Heart right ventricle (tissue), 16 donors: ENCODE measurements at regions not wholly inside any gene's neighbourhood (a gene's known extent, or its start where the extent isn't known, plus 50 kb on each side); places are given as distances from the start of the nearest gene placed in this dataset.

Source experiments
- ATAC-seq, 8 donors: fragments of 200-7000 bp; cut with Tn5 transposase; one replicate each; pipeline ENCODE4 v1.9.1; 2020; ENCODE audit warnings: mild to moderate bottlenecking in 8 of 8, moderate library complexity in 8 of 8, moderate number of reproducible peaks in 1 of 8
- DNase-seq, 2 donors: peaks; one replicate each; pipeline ENCODE4 v3.0.0-alpha.2; 2020
- H3K27ac ChIP-seq, 10 donors: fragments of 200-600 bp; sonication (generic) in 2 of 10; one replicate each; pipeline versions ENCODE4 v1.5.0 to v1.8.0; 2020 to 2022; ENCODE audit warnings: mild to moderate bottlenecking in 3 of 10
- H3K27me3 ChIP-seq, 7 donors: fragments of 200-600 bp; one replicate each; pipeline ENCODE4 v1.8.0; 2021 to 2022; ENCODE audit warnings: mild to moderate bottlenecking in 2 of 7
- H3K36me3 ChIP-seq, 9 donors: fragments of 200-600 bp; sonication (generic) in 1 of 9; one replicate each; pipeline versions ENCODE4 v1.5.0 to v1.8.0; 2020 to 2022; ENCODE audit warnings: mild to moderate bottlenecking in 2 of 9
- H3K4me1 ChIP-seq, 9 donors: fragments of 200-600 bp; sonication (generic) in 1 of 9; one replicate each; pipeline versions ENCODE4 v1.5.0 to v1.8.0; 2020 to 2022; ENCODE audit warnings: mild to moderate bottlenecking in 4 of 9
- H3K4me3 ChIP-seq, 10 donors: fragments of 200-600 bp; sonication (generic) in 2 of 10; one replicate each; pipeline versions ENCODE4 v1.5.0 to v1.8.0; 2020 to 2022; ENCODE audit warnings: mild to moderate bottlenecking in 7 of 10, moderate library complexity in 2 of 10
- H3K9me3 ChIP-seq, 11 donors: fragments of 200-600 bp in 10 of 11; sonication (generic) in 2 of 11; one replicate each; pipeline versions ENCODE4 v1.5.0 to v1.8.0; 2013 to 2022; ENCODE audit warnings: mild to moderate bottlenecking in 2 of 11, control low read depth in 1 of 11, moderate library complexity in 1 of 11
- WGBS, 2 donors: extraction: QIAGEN DNeasy Blood & Tissue Kit; methylation state at CpG; one replicate each; pipeline ENCODE4 v1.1.7; 2013; ENCODE audit warnings: inconsistent platforms in 1 of 2; 5-methylcytosine and 5-hydroxymethylcytosine counted together
- intact Hi-C, 10 donors: fragments of 100-400 bp; cut with DNase I; formaldehyde crosslinking; loops; one replicate each; pipeline versions ENCODE4 v1.11.1 to v1.14.2; 2022
- TF ChIP-seq, protein P1 (sequence below), 9 donors: fragments of 200-600 bp; sonication (generic) in 2 of 9; IDR thresholded peaks; one replicate each; pipeline versions ENCODE4 v1.5.0 to v1.8.0; 2021 to 2022; ENCODE audit warnings: antibody characterized with exemption in 9 of 9, mild to moderate bottlenecking in 5 of 9, moderate library complexity in 1 of 9
- donor health status: Arrhythmogenic right ventricular cardiomyopathy.
- donor health status: ischemic (EF 13 %, LVEDD 7.1; RV severe dilation, severe dysfunction).
- donor health status: healthy with polysubstance abuse.
- donor health status: DM: no; HTN: yes; CAD: no.
- donor health status: DM: no; HTN: no; CAD: no.
- donor health status: ischemic (EF 25% LVEDD 6.9; RV normal size, moderate dysfunction).
- donor health status: ischemic (EF 25% LVEDD 5.7; RV mildly dilated, moderate dysfunction).
- donor health status: healthy.
- donor health status: DM: yes; HTN: yes; CAD: no.
- donor health status: Ischemic cardiomyopathy.
- donor health status: ischemic (EF 35%, LVEDD 5.7; RV mildly dilated, moderate dysfunction).
- donor health status: nonischemic (EF 11% LVEDD 7.7; RV severe dilation, severe dysfunction).
- donor health status: DM: yes; HTN: yes; CAD: no.
- donor health status: PGD.
- donor health status: ischemic (EF 29% LVEDD 5.4; RV normal size, mild dysfunction).
- donor health status: nonischemic (EF 23%, LVEDD 6.1; RV moderate dilation, normal function).

DNA sequence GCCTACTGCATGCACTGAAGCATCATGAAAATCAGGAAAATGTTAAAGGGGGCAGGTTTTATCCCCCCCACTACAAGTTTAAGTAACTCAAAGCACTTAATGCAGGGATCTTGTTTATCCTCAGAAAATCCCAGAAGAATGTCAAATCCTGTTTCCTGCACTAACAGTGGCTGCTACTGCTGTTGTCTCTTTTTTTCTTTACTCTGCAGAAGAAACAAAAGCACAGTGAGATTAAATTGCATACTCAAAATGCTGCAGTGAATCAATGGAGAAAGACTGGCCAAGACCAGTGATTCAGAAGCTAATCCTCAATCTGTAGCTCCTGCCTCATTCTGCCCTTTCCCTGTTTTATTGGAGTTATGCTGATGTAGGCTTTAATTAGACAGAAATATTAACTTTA, 332.3 kb upstream of the FIGN start:
- Histone ChIP-seq H3K4me1 (peaks cover 0 to 4% (median 0%) of the 10 kb centered on the region in 9 donors), H3K4me3 (no peak overlapping the region), H3K27me3 (no peaks in the 10 kb centered on the region), H3K36me3 (no peaks in the 10 kb centered on the region), H3K27ac (no peak overlapping the region), H3K9me3 (no peaks in the 10 kb centered on the region)
- DNase-seq (no peak), ATAC-seq (no peak)
- intact Hi-C loops: loop anchor here in 4 of 10 donors (10.0 kb wide), 4 partner anchors 333 to 723 kb away; partner anchors contain the start of gene FIGN (in 1 of the 4)
- TF ChIP-seq, protein P1, sequence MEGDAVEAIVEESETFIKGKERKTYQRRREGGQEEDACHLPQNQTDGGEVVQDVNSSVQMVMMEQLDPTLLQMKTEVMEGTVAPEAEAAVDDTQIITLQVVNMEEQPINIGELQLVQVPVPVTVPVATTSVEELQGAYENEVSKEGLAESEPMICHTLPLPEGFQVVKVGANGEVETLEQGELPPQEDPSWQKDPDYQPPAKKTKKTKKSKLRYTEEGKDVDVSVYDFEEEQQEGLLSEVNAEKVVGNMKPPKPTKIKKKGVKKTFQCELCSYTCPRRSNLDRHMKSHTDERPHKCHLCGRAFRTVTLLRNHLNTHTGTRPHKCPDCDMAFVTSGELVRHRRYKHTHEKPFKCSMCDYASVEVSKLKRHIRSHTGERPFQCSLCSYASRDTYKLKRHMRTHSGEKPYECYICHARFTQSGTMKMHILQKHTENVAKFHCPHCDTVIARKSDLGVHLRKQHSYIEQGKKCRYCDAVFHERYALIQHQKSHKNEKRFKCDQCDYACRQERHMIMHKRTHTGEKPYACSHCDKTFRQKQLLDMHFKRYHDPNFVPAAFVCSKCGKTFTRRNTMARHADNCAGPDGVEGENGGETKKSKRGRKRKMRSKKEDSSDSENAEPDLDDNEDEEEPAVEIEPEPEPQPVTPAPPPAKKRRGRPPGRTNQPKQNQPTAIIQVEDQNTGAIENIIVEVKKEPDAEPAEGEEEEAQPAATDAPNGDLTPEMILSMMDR (IDR thresholded peaks at IDR 0.05): no peak

DNA sequence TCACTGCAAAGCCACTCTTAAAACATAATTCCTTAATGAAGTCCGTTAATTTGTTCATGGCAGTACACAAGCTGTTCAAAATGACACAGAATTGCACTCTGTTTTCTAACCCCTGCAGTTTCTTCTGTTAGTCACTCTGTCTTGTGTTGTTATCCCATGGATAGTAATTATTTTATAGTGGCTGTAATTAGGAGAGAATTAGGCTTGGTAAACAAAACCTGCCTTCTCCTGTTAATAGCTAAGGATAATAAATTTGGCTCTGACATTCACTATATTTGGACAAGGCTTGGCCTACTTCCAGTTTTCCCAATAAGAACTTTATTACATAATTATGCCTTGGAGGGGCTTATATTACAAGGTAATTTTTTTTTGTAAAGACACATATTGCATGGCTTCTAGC, 330.3 kb upstream of the FIGN start:
- Histone ChIP-seq H3K27ac (no peak overlapping the region), H3K9me3 (no peaks in the 10 kb centered on the region), H3K4me3 (no peak overlapping the region), H3K36me3 (no peaks in the 10 kb centered on the region), H3K4me1 (peaks cover 0 to 4% (median 0%) of the 10 kb centered on the region in 9 donors), H3K27me3 (no peaks in the 10 kb centered on the region)
- intact Hi-C loops: loop anchor here in 4 of 10 donors (10.0 kb wide), 4 partner anchors 331 to 721 kb away; partner anchors contain the start of gene FIGN (in 1 of the 4)
- ATAC-seq (no peak), DNase-seq (no peak)
- 88 to 89% methylated on average over 1 of the region's 1 CpG for WGBS, 2 donors
- TF ChIP-seq, protein P1 (IDR thresholded peaks at IDR 0.05): no peak

DNA sequence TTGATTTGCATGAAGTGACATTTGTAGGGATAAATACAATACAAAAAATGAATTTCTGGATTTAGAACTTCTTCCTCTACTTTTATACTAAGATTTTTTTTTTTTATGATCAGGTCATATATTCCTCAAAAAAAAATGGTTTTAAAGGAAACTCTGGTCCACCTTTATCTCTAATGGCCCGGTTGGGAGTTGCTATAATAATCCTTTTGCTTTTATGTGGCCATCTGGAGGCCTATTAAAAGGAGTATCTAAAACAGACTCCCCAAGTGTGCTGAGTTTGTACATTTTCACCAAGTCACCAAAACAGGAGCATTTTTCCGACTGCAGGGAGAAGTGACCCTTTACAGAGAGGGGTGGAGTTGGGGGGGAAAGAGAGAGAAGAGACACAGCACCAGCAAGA, 329.2 kb upstream of the FIGN start:
- intact Hi-C loops: loop anchor here in 4 of 10 donors (10.0 kb wide), 4 partner anchors 330 to 720 kb away; partner anchors contain the start of gene FIGN (in 1 of the 4)
- WGBS, 2 donors: 76 to 84% methylated on average over 2 of the region's 2 CpGs
- TF ChIP-seq, protein P1 (IDR thresholded peaks at IDR 0.05): no peak

DNA sequence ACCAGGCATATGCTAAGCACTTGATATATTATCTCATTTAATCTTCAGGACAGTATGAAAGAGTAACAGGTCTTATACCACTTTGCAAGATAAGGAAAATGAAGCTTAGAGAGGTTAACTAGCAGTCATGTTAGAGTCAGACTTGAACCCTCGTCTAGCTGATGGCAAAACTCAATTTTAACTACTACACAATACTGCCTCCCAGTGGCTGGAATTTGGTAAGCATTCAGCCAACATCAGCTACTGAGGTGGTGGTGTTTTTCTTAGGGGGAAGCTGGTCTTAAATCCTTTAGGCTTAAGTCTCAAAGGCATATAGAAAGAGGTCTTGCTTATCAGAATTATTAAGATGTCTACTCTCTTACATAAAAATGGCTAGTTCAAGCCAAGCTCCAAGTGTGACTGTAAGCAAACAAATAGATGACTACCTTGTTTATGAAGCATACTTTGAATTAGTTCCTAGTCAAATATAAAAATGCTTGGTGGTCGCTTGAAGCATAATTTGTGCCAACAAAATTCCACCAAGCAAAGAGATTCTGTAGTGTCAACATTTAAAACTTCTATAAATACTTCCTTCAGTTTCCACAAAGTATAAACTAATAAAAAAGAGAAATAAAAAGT, 325.4 kb upstream of the FIGN start:
- WGBS, 2 donors: 38 to 40% methylated on average over 2 of the region's 2 CpGs
- Histone ChIP-seq H3K4me3 (no peak overlapping the region), H3K4me1 (no peaks in the 10 kb centered on the region), H3K36me3 (no peaks in the 10 kb centered on the region), H3K27ac (no peak overlapping the region), H3K27me3 (no peaks in the 10 kb centered on the region), H3K9me3 (no peaks in the 10 kb centered on the region)
- intact Hi-C loops: loop anchor here in 8 of 10 donors (2.0 to 10.0 kb wide), 7 partner anchors 326 to 719 kb away; partner anchors contain the start of gene FIGN (in 1 of the 8)
- DNase-seq (no peak), ATAC-seq (no peak)
- TF ChIP-seq, protein P1 (IDR thresholded peaks at IDR 0.05): peak; percentile 28 to 72 (median 61)

More for the DNA sequence above, 329.2 kb upstream of the FIGN start:
- Histone ChIP-seq H3K9me3 (no peaks in the 10 kb centered on the region), H3K36me3 (no peaks in the 10 kb centered on the region), H3K4me1 (peaks cover 0 to 4% (median 0%) of the 10 kb centered on the region in 9 donors), H3K27me3 (no peaks in the 10 kb centered on the region), H3K27ac (no peak overlapping the region), H3K4me3 (no peak overlapping the region)
- DNase-seq (no peak), ATAC-seq (no peak)
